ENCODE measurements at regions not wholly inside any gene's neighbourhood (a gene's known extent, or its start where the extent isn't known, plus 50 kb on each side); places are given as distances from the start of the nearest gene placed in this dataset.

- TF ChIP-seq POLR2A (IDR thresholded peaks at IDR 0.05) (no peak), CTCF (IDR thresholded peaks at IDR 0.05) (no peak)
Measured at GRCh38 chr7:142657376-142657775, 91.9 kb upstream of the PRSS1 start.
